ENCODE measurements at regions not wholly inside any gene's neighbourhood (a gene's known extent, or its start where the extent isn't known, plus 50 kb on each side); places are given as distances from the start of the nearest gene placed in this dataset.

- no peak for DNase-seq (ENCODE audit: insufficient read length, low spot score)
- no peak for FAIRE-seq
Measured at GRCh38 chr5:2658881-2659470, 92.5 kb downstream of the IRX2 start.

GRCh38 chr5:2658447-2658846 lies 93.0 kb downstream of the IRX2 start:
- FAIRE-seq (no peak), DNase-seq (ENCODE audit: insufficient read length, low spot score) (no peak)

- FAIRE-seq (no peak), DNase-seq (ENCODE audit: insufficient read length, low spot score) (no peak)
Measured at GRCh38 chr5:2657151-2657550, 94.3 kb downstream of the IRX2 start.

DNA sequence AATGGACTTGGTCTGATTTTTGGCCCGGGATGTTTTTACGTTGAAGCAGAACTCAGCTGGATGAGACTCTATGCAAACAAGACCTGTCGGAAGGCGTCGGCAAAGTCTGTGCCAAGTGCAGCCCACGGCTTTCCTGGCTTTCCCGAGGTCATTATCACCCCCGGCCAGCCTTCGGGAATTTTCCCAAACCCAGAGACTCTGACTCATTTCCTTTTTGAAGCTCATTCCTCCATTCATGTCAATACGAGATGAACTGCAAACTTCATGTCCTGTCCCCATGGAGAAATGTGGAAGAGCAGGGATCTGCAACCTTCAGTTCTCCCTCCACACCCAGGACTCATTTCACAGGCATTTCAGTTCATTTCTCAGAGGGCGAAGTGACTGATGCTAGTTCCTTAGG lies 95.3 kb downstream of the IRX2 start:
- no peak for FAIRE-seq
- DNase-seq (ENCODE audit: insufficient read length, low spot score) = no peak

DNA sequence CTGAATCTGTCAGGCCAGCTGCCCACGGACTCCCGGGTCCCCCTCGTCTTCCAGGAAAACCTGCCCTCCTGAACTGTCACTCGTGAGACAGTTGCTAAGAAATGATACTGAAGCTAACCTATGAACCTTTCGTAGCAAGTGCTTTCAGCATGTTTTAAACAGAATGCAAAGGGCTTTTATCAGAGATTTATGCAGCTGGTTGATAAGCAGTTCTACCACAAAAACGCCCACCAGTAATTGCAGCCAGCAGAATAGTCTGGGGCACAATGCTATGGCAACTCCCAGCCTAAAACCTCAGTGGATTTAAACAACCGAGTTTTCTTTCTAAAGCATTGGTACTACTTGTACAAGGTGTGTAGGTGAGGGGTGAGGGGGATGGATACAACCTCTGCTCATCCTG lies 97.5 kb downstream of the IRX2 start:
- FAIRE-seq = no peak

GRCh38 chr5:2651116-2651515 lies 100.4 kb downstream of the IRX2 start:
- DNase-seq (ENCODE audit: insufficient read length, low spot score) = no peak
- no peak for FAIRE-seq

More for the DNA sequence above, 97.5 kb downstream of the IRX2 start:
- DNase-seq (ENCODE audit: insufficient read length, low spot score) = no peak

DNA sequence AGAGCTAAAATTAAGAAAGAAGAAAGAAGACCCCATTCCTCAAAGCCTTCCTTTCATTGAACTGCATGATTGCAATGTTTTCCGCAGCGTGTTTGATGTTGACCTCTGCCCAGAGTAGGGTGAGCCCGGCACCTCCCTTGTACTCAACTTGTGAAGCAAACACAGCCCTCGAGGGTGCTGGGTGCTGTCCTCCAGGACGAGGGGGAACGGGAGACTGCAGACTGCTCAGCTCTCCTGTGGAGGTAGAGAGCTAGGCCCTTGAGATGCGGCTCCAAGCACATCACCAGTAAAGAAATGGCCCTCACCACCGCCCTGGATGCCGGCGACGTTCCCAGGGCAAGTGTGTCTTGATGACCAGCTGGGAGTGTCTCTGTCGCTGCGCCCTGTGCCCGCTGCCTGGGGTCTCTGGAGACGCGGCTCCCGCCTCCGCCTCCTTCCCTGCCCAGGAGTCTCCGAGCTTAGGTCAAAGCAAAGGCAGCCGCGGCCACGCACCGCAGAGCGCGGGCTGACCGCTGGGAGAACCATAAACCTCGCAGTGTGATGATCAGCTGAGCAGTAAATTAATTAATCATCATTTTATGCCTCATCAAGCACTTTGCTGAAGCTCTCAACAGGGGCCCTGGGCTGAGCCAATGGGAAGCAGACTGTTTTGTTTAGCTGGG lies 108.7 kb downstream of the IRX2 start:
- no peak for FAIRE-seq
- DNase-seq (ENCODE audit: insufficient read length, low spot score) = no peak

DNA sequence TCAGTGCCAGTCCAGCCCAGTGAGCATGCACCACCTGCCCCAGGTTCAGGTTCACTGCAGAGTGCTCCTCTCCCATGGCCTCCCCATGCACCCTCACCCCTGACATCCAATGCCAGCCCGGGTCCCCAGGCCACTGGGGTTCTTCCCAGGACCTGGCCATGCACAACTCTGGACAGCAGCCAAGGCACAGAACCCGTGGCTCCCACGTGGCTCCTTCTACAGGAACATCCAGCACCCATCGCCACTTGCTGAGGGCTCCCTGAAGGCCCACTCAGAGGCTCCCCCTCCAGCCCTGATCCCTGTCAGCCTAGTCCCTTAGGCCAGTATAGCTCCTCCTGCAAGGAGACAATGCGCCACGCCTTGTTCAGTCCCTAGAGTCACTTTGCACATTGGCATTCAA lies 110.8 kb downstream of the IRX2 start:
- FAIRE-seq (no peak), DNase-seq (ENCODE audit: insufficient read length, low spot score) (no peak)

- DNase-seq (ENCODE audit: insufficient read length, low spot score) = no peak
- no peak for FAIRE-seq
Measured at GRCh38 chr5:2639425-2639824, 112.1 kb downstream of the IRX2 start.

- FAIRE-seq (no peak), DNase-seq (ENCODE audit: insufficient read length, low spot score) (no peak)
Measured at GRCh38 chr5:2634399-2635176, 116.9 kb downstream of the IRX2 start.

DNA sequence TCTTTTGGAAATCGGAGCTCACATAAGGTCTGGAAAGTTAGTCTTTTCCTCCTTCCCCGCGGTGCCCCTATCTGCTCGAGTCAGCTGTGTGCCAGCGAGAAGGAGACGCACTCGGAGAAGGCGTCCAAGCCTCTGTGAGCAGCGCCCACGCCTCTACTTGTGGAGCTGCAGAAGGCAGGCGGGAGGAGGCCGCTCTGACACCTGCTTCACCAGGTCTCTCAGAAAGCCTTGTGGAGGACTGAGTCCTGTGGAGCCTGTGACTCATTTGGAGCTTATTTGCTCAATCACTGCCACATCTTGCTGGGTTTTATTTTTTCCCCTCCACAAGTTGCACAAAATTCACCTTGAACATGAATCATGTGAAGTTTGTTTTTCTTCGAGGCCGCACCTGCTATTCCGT lies 117.5 kb downstream of the IRX2 start:
- FAIRE-seq (no peak), DNase-seq (ENCODE audit: insufficient read length, low spot score) (no peak)

DNA sequence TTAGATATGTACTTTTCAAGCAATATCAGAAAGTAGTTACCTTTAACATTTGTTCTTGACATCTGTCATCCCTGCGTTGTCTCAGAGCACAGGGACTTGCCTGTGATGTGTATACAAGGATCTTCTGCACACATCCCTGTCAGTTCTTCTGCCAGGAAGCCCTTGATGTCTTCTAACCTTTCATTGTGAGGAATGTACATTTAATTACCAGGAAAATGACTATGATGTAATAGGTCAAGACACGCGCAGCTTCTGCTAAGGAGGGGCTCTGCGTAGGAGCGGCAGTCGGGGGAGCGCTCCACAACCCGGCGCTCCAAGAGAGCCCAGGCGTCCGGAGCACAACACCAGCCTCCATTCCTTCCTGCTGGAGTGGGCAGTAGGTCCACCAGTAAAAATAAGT lies 119.7 kb downstream of the IRX2 start:
- no peak for DNase-seq (ENCODE audit: insufficient read length, low spot score)
- no peak for FAIRE-seq

GRCh38 chr5:2629045-2629444 lies 122.4 kb downstream of the IRX2 start:
- DNase-seq (ENCODE audit: insufficient read length, low spot score) (no peak), FAIRE-seq (no peak)

DNA sequence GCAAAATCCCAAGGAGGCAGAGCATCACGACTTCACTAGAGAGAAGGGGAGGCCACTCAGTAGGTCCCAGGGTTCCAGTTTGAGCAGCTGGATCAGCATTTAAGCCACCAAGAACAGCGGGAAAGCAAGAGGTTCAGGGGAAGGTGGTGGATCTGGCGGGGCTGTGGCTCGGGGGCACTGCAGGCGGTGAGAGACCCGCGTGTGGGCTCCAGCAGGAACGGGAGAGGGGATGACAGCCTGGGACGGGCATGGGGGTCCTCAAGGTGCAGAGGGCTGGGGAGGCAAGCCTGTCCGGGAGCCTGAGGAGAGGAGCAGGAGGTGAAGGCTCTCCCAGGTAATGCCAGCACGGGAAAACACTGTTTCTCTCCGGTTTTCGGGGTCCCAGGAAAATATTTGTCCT lies 123.6 kb downstream of the IRX2 start:
- DNase-seq (ENCODE audit: insufficient read length, low spot score) = no peak
- FAIRE-seq = no peak

- DNase-seq (ENCODE audit: insufficient read length, low spot score) = no peak
- FAIRE-seq = no peak
Measured at GRCh38 chr5:2626572-2626971, 124.9 kb downstream of the IRX2 start.

DNA sequence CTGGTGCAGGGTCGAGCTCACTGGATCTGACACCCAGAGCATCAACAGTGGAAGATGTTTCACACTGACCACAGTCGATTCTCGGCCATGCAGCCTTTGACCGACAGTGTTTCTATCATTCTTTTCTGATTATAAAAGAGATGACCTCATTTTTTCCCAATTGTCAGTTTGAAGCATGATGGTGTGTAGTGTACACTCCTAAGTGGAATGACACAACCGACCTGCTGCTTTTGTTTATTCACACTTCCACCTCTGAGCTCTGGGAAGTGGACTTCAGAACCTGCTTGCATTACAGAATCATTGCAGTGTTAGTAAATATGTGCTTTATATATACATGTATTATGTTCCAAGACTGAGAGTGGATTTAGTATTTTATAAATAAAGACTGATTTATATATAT lies 128.6 kb downstream of the IRX2 start:
- no peak for DNase-seq (ENCODE audit: insufficient read length, low spot score)

GRCh38 chr5:2621631-2622030 lies 129.8 kb downstream of the IRX2 start:
- DNase-seq (ENCODE audit: insufficient read length, low spot score) (no peak), FAIRE-seq (no peak)

More for the DNA sequence above, 128.6 kb downstream of the IRX2 start:
- FAIRE-seq = no peak

- DNase-seq (ENCODE audit: insufficient read length, low spot score) (no peak), FAIRE-seq (no peak)
Measured at GRCh38 chr5:2619216-2619615, 132.3 kb downstream of the IRX2 start.

DNA sequence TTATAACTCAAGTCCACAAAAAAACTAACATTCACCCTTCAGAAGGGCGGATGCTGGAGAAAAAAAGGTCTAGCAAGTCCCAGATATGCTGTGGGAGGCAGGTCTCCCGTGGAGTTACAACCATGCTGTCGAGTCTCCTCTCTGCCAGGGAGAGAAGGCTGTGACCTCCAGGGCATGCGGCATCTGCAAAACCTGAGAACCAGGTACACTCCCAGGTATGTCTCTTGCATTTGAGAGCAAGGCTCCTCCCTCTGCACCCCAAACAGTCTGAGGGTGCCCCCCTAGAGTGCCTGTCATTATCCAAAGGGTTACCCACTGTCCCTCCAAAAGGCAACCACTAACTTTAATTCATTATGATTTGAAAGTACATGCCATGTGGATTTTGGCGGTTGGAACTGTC lies 134.0 kb downstream of the IRX2 start:
- no peak for FAIRE-seq
- no peak for DNase-seq (ENCODE audit: insufficient read length, low spot score)

- no peak for DNase-seq (ENCODE audit: insufficient read length, low spot score)
- no peak for FAIRE-seq
Measured at GRCh38 chr5:2615917-2616316, 135.6 kb downstream of the IRX2 start.

DNA sequence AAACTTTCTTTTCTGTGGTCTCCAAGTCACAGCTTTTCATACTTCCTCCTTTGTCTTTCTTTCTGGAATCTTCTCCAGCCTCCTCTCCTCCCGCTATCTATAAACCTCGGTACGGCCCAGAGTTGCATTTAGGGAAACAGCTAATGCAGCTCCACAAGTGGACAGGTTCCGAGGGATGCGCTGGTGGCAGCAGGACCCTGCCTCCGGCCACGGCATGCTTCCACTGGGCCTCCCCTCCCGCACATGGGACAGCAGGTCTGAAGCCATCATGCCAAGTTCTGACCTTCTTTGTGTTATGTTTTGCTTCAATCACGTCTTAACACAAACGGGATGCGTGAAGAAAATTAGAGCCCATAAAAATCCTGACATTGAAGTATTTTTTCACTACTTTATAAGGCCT lies 136.9 kb downstream of the IRX2 start:
- DNase-seq (ENCODE audit: insufficient read length, low spot score) (no peak), FAIRE-seq (no peak)

DNA sequence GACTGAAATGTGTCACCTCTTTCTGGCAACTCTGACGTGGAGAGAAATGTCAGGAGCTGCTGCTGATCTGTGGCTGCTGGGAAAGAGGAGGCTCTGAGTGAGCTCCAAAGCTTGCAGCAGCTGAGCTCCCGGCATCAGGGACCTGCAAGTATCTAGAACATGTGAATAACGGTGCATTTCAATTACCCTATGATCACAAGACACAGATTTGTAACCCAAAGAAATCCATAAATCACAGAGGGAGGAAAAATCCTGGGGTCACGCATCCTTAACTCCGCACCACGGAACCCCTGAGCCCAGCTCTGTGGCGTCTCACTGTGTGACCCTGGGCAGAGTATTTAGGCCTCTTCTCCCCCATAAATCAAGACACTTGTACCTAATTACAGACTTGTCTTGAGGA lies 139.8 kb downstream of the IRX2 start:
- FAIRE-seq (no peak), DNase-seq (ENCODE audit: insufficient read length, low spot score) (no peak)
